ENCODE measurements at regions not wholly inside any gene's neighbourhood (a gene's known extent, or its start where the extent isn't known, plus 50 kb on each side); places are given as distances from the start of the nearest gene placed in this dataset.

DNA sequence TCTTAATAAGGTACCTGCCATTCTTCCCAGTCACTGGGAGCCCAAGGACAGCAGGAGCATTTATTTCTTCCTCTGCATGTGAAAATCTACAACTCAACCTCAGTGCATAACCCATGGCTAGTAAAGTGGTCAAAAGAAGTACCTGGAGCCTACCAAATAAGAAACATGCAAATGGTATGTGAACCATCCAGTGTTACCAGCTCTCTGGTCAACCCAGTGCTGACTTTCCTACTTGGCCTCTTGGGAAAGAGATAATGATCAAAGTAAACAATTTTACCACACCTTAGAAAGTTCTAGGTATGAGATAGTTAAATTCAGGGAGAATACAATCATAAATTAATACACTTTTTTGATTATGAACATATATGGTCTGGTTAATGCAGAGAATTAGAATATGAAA lies 325.6 kb downstream of the ENC1 start:
- no peaks in the 10 kb centered on the region for H3K36me3 Mint-ChIP-seq
- no peak overlapping the region for H3K27ac Mint-ChIP-seq
- peaks cover 13% of the 10 kb centered on the region for H3K27me3 Mint-ChIP-seq
- no peak overlapping the region for H3K4me3 Mint-ChIP-seq
- no peaks in the 10 kb centered on the region for H3K9me3 Mint-ChIP-seq
- H3K4me1 Mint-ChIP-seq: no peaks in the 10 kb centered on the region

DNA sequence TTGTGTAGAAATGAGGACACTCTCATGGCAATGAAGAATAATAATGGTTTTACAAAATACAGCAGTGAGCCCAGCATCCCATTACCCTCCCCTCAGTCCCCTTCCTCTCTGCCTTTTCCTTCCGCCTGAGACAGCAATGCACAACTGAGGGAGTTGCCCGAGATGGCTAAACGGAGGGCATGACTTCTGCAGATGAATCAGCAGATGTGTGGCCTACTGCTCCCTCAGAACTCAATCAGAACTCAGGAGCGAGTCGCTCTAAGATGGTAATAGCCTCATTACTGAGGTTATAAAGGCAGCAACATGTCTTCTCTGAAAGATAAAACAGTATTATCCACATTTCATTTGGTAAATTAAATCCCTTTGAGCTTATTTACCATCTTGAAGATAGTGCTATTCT lies 326.6 kb downstream of the ENC1 start:
- Mint-ChIP-seq H3K4me1 (no peaks in the 10 kb centered on the region), H3K27me3 (peaks cover 12% of the 10 kb centered on the region), H3K4me3 (no peak overlapping the region), H3K9me3 (no peaks in the 10 kb centered on the region), H3K36me3 (no peaks in the 10 kb centered on the region), H3K27ac (no peak overlapping the region)

DNA sequence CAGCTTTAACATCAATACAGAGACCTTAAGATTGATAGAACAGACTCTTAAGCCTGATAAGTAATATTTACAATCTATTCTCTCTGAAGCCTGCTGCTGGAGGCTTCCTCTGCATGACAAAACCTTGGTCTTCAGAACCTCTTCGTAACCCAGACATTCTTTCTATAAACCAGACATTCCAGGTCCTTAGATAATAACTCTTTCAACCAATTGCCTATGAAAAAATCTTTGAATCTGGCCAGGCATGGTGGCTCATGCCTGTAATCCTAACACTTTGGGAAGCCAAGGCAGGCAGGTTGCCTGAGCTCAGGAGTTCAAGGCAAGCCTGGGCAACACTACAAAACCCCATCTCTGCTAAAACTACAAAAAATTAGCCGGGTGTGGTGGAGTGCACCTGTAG lies 327.8 kb downstream of the ENC1 start:
- no peaks in the 10 kb centered on the region for H3K4me1 Mint-ChIP-seq
- H3K4me3 Mint-ChIP-seq: no peak overlapping the region

DNA sequence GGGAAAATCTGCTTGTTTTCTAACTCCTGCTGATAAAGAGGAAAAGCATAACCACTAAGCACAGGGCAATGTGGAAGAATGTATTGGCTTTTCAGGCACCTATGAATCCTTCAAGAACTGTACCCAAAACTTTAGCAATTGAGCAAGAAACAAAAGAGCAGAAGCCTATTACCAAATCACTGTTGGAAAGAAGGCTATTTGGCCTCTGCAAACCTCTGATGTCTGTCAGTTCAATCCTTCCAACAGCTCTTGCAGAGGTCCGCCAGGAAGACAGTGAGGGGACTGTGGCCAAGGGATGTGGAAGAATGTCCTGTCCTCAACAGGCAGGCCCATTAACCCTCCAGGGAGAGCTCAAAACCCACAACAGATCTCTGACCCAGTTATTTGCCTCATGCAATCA lies 328.6 kb downstream of the ENC1 start:
- no peak overlapping the region for H3K27ac Mint-ChIP-seq
- no peaks in the 10 kb centered on the region for H3K36me3 Mint-ChIP-seq
- no peaks in the 10 kb centered on the region for H3K4me1 Mint-ChIP-seq
- no peaks in the 10 kb centered on the region for H3K9me3 Mint-ChIP-seq
- peaks cover 12% of the 10 kb centered on the region for H3K27me3 Mint-ChIP-seq
- H3K4me3 Mint-ChIP-seq: no peak overlapping the region

More for the DNA sequence above, 327.8 kb downstream of the ENC1 start:
- peaks cover 12% of the 10 kb centered on the region for H3K27me3 Mint-ChIP-seq
- no peak overlapping the region for H3K27ac Mint-ChIP-seq
- no peaks in the 10 kb centered on the region for H3K36me3 Mint-ChIP-seq
- no peaks in the 10 kb centered on the region for H3K9me3 Mint-ChIP-seq

DNA sequence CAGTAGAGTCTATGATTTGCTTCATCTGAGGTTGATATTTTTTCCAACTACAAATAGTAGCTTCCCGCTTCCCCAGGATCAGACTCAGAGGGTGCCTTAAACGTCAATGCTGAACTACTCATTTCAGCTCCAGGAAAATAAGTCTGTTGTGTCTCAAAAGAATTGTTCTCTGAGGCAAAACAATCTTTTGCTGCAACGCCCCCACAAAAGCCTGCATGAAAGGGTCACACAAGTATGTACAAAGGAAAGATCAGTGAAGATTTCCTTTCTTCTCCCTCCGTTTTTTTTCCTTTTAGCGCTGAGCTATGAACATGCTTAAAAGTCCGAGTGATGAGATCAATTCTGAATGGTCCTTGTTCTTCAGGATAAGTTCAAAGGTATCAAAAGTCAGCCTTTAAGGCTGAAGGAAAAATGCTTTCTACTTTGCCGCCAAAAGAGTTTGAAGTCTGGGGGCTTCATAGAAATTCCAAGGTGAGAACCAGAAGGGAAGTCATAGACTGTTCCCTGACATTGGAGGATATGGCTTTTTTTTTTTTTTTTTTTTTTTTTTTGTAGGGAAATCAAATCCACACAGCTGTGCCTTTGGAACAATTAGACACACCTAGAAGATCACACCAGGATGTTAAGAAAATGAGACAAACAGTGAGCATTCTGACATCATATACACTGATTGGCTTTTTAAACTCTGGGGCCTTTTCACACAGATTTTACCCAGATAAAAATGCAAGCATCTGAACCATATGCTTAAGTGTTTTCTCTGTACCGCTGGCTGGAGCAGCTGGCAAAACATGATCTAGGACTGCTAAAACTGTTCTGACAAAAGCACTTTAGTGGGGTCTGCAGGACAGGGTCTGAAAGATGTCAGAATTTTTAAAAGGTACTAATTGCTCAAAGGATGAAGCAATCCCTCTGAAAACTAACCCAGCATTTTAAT lies 329.3 kb downstream of the ENC1 start:
- H3K4me3 Mint-ChIP-seq: no peak overlapping the region
- H3K9me3 Mint-ChIP-seq: no peaks in the 10 kb centered on the region
- no peaks in the 10 kb centered on the region for H3K4me1 Mint-ChIP-seq
- H3K36me3 Mint-ChIP-seq: no peaks in the 10 kb centered on the region
- H3K27ac Mint-ChIP-seq: no peak overlapping the region
- H3K27me3 Mint-ChIP-seq: peaks cover 12% of the 10 kb centered on the region

DNA sequence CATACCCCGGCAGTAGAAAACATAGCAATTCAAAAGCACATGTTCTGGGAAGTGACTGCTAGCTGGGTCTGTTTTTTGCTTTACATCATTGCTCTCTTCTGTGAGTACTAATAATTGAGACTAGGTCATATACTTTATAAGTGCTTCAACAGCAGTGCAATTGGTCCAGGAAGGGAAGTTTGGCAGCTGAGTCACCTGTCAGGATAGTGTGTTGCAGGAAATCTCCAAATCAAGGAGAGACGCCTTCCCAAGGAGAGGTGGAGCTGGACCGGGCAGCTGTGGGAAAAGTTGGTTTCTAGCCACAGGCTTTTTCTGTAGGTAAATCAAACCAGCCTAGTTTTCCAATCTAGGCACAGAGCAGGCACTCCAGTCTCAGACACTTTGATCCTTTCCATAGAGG lies 330.1 kb downstream of the ENC1 start:
- Mint-ChIP-seq H3K4me3 (no peak overlapping the region), H3K27me3 (peaks cover 12% of the 10 kb centered on the region), H3K9me3 (no peaks in the 10 kb centered on the region), H3K36me3 (no peaks in the 10 kb centered on the region), H3K27ac (no peak overlapping the region), H3K4me1 (no peaks in the 10 kb centered on the region)

DNA sequence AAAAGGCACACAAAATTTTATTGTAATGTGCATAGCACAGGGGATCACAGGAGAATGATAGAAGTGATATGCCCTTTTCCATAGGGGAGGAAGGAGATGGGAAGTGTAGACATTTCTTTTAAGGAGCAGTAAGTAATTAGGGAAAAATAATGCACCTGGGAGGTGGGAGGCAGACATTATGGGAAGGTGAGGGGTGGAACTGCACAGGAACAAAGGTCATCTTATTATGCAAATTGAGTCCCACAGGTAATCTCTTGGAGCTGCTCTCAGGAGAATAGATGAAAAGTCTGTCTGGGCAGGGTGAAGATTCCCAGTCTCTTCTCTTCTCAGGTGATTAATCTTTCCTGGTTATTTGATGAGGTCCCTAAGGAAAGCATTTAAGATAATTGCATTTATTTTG lies 331.5 kb downstream of the ENC1 start:
- no peaks in the 10 kb centered on the region for H3K4me1 Mint-ChIP-seq
- no peaks in the 10 kb centered on the region for H3K9me3 Mint-ChIP-seq
- H3K4me3 Mint-ChIP-seq: no peak overlapping the region
- no peak overlapping the region for H3K27ac Mint-ChIP-seq
- no peaks in the 10 kb centered on the region for H3K36me3 Mint-ChIP-seq
- H3K27me3 Mint-ChIP-seq: peaks cover 12% of the 10 kb centered on the region

DNA sequence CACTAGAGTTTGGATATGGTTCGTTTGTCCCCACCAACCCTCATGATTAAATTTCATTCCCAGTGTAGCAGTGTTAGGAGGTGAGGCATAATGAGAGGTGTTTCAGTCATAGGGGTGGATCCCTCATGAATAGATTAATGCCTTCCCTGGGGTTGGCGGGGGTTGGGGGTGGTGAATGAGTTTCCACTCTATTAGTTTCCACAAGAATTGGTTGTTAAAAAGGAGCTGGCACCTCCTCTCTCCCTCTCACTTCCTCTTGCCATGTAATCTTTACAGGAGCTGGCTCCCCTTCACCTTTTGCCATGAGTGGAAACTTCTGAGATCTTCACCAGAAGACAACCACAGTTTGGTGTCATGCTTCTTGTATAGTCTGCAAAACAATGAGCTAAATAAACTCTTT lies 333.7 kb downstream of the ENC1 start:
- Mint-ChIP-seq H3K27ac (no peak overlapping the region), H3K27me3 (peaks cover 3% of the 10 kb centered on the region), H3K4me1 (no peaks in the 10 kb centered on the region), H3K36me3 (no peaks in the 10 kb centered on the region), H3K4me3 (no peak overlapping the region), H3K9me3 (no peaks in the 10 kb centered on the region)

DNA sequence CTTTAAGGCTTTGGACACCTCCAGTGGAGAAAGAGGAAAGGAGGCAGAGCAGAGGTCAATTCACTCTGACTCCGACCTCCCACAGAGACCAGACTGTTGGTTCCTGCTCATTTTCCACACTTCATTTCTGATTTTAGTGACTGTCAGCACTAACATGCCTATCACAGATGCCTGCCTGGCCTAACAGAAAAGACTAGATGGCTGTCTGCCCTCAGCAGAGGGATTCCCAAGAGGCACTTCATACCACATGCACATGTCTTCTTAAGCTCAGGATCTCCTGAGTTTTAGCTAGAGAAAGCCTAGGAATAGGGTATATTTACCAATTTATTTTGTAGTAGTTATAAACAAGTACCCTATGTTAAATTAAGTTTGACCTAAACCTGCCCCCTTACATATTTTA lies 336.0 kb downstream of the ENC1 start:
- H3K36me3 Mint-ChIP-seq: no peaks in the 10 kb centered on the region
- H3K27me3 Mint-ChIP-seq: no peaks in the 10 kb centered on the region
- no peak overlapping the region for H3K27ac Mint-ChIP-seq
- no peaks in the 10 kb centered on the region for H3K9me3 Mint-ChIP-seq
- no peak overlapping the region for H3K4me3 Mint-ChIP-seq
- H3K4me1 Mint-ChIP-seq: no peaks in the 10 kb centered on the region

DNA sequence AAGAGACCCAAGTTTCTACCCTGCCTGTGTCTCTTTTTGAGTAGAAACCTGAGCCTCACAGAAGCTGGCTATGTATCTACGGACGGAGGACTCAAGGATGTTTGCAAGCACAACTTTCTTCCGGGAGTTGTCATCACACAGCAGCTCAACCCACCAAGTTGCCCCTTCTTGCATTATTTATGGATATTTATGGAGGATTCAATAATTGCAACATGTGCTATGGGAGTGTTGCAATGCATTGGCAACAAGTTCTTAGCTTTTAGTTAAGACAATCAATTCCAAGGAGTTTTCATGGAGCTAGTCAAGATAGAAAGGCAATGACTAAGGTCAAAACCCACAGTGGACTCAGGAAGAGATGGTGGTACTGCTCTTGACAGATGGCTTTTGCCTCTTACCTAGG lies 336.9 kb downstream of the ENC1 start:
- H3K27me3 Mint-ChIP-seq: no peaks in the 10 kb centered on the region
- no peaks in the 10 kb centered on the region for H3K36me3 Mint-ChIP-seq
- no peak overlapping the region for H3K4me3 Mint-ChIP-seq
- no peaks in the 10 kb centered on the region for H3K9me3 Mint-ChIP-seq
- no peaks in the 10 kb centered on the region for H3K4me1 Mint-ChIP-seq
- H3K27ac Mint-ChIP-seq: no peak overlapping the region

DNA sequence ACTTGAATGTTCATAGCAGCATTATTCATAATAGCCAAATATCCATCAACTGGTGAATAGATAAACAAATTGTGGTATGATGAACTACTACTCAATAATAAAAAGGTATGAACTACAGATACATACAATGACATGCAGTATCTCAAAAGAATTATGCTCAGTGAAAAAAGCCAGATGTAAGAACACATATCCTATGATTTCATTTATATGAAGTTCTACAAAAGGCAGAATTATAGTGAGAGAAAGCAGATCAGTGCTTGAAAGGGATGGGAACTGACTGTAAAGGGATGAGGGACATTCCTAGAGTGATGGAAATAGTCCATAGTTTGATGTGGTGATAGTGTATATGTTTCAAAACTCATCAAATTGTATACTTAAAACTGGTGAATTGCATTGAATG lies 339.0 kb downstream of the ENC1 start:
- H3K27me3 Mint-ChIP-seq: no peaks in the 10 kb centered on the region
- no peaks in the 10 kb centered on the region for H3K36me3 Mint-ChIP-seq
- no peaks in the 10 kb centered on the region for H3K4me1 Mint-ChIP-seq
- no peak overlapping the region for H3K4me3 Mint-ChIP-seq
- H3K27ac Mint-ChIP-seq: no peak overlapping the region
- H3K9me3 Mint-ChIP-seq: no peaks in the 10 kb centered on the region

DNA sequence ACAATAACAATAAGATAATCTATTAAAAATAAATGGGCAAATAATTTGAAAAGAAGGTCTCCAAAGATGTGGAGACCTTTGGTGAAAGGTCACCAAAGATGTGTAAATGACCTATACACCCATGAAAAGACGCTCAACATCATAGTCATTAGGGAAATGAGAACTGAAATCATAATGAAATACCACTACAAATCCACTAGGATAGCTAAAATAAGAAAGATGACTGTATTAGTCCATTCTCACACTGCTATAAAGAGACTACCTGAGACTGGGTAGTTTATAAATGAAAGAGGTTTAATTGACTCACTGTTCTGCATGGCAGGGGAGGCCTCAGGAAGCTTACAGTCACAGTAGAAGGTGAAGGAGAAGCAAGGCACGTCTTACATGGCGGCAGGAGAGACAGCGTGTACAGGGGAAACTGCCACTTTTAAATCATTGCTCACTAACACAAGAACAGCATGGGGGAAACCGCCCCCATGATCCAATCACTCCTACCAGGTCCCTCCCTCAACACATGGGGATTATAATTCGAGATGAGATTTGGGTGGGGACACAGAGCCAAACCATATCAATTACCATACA lies 339.6 kb downstream of the ENC1 start:
- no peaks in the 10 kb centered on the region for H3K36me3 Mint-ChIP-seq
- H3K9me3 Mint-ChIP-seq: no peaks in the 10 kb centered on the region
- no peak overlapping the region for H3K27ac Mint-ChIP-seq
- H3K4me3 Mint-ChIP-seq: no peak overlapping the region
- no peaks in the 10 kb centered on the region for H3K4me1 Mint-ChIP-seq
- H3K27me3 Mint-ChIP-seq: no peaks in the 10 kb centered on the region

DNA sequence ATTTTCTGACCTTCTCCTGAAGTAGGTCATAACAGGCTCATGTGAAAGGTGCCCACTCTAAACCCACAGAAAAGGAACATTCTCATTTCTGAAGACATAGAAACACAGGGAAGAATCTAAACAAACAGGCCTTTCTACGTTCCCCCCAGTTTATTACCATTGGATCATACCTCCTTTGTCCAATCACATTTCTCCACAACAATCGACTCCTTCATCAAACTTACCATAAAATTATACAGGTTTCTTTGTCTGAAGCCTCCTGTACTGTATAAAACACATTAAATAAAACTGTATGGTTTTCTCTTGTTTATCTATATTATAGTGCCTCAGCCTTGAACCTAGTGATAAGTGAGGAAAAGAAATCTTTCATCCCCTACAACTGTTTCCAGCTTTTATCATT lies 340.7 kb downstream of the ENC1 start:
- Mint-ChIP-seq H3K9me3 (no peaks in the 10 kb centered on the region), H3K4me1 (no peaks in the 10 kb centered on the region), H3K27ac (no peak overlapping the region), H3K36me3 (no peaks in the 10 kb centered on the region), H3K4me3 (no peak overlapping the region), H3K27me3 (no peaks in the 10 kb centered on the region)

DNA sequence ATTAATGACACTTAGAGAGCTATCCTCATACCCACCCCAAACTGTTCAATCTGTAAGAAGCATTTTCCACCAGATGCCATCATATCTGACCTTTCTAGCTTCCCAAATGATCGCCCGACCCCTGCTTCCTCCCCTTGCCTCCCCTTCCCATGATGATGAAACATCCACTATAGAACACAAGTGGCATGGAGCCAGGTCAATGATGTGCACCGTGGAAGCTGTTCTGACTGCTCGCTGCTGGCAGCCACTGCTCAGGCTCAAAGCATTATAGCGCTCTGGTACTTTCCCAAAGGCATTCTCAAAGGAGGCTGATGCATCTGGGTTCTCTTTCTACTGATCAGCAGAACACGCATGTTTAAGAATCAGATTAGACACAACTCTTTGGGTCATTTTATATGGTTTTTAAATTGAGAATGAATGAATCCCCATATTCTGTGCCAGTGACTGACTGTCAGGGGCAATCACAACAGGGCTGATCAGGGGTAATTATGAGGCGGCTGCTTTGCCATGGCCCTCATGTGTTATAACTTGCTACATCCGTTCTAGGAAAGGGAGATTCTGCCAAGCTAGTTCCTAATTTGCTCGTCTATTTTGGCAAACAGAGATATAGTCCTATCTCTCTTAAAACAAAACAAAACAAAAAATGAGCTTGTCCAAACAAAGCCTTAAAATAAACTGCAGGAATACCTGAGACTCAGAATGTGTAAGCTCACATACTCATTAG lies 343.7 kb downstream of the ENC1 start:
- Mint-ChIP-seq H3K4me3 (no peak overlapping the region), H3K36me3 (no peaks in the 10 kb centered on the region), H3K9me3 (no peaks in the 10 kb centered on the region), H3K27ac (no peak overlapping the region), H3K4me1 (no peaks in the 10 kb centered on the region), H3K27me3 (peaks cover 2% of the 10 kb centered on the region)

DNA sequence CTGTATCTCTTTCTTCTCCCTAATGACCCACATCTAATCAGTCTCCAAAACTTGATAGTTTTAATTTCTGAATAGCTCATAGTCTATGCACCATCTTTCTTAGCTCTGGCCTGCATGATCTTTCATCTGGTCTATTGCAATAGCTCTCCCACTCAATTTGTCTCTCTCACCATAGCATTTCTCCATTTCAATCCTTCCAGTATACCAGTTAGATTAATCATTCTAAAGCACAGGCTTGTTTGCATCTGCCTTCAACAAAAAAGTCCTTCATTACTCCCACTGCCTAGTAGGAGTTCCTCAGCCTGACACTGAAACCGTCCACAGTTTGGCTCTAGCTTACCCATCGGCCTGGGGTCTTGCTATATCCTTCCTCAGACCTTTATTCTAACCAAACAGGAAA lies 344.9 kb downstream of the ENC1 start:
- H3K9me3 Mint-ChIP-seq: no peaks in the 10 kb centered on the region
- H3K4me3 Mint-ChIP-seq: no peak overlapping the region
- no peak overlapping the region for H3K27ac Mint-ChIP-seq
- H3K4me1 Mint-ChIP-seq: no peaks in the 10 kb centered on the region
- H3K36me3 Mint-ChIP-seq: no peaks in the 10 kb centered on the region
- H3K27me3 Mint-ChIP-seq: peaks cover 2% of the 10 kb centered on the region

DNA sequence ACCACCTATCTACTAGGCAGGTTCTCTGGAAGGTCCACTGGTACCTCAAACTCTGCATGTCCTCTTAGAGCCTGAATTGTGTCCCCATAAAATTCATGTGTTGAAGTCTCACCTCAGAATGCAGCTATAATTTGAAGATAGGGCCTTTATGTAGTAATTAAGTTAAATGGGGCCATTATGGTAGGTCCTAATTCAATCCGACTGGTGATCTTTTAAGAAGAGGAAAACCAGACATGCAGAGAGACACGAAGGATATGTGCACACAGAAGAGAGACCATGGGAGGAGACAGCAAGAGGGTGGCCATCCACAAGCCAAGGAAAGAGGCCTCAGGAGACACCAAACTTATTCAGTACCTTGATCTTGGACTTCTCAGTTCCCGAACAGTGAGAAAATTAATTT lies 345.4 kb downstream of the ENC1 start:
- H3K27me3 Mint-ChIP-seq: peaks cover 2% of the 10 kb centered on the region
- no peak overlapping the region for H3K27ac Mint-ChIP-seq
- no peaks in the 10 kb centered on the region for H3K4me1 Mint-ChIP-seq
- H3K36me3 Mint-ChIP-seq: no peaks in the 10 kb centered on the region
- H3K4me3 Mint-ChIP-seq: no peak overlapping the region
- no peaks in the 10 kb centered on the region for H3K9me3 Mint-ChIP-seq
